ENCODE measurements at regions not wholly inside any gene's neighbourhood (a gene's known extent, or its start where the extent isn't known, plus 50 kb on each side); places are given as distances from the start of the nearest gene placed in this dataset.
"Not testable (repeated sequence)": the region's sequence is repeated elsewhere in the genome, so short reads cannot be mapped to it uniquely, and the experiment has no call there.

GRCh38 chrX:71822314-71822713 lies 59.2 kb downstream of the CXorf49B start:
- not testable (repeated sequence) for DNase-seq

- DNase-seq, result no peak
Observed at GRCh38 chrX:71823391-71824057, 60.4 kb downstream of the CXorf49B start.

GRCh38 chrX:71828086-71828485 lies 64.9 kb downstream of the CXorf49B start:
- no peak for DNase-seq

GRCh38 chrX:71838092-71838491 lies 72.6 kb upstream of the NHSL2 start:
- DNase-seq, result not testable (repeated sequence)

GRCh38 chrX:71846429-71846828 lies 64.2 kb upstream of the NHSL2 start:
- no peak for DNase-seq

- no peak for DNase-seq
Observed at GRCh38 chrX:71852182-71852581, 58.5 kb upstream of the NHSL2 start.

- DNase-seq, result peak; percentile 14
Observed at GRCh38 chrX:71859637-71860036, 51.0 kb upstream of the NHSL2 start.

Measured in effector CD4-positive, alpha-beta T cell (primary cell).